AG04449 (cell line): ENCODE measurements at regions not wholly inside any gene's neighbourhood (a gene's known extent, or its start where the extent isn't known, plus 50 kb on each side); places are given as distances from the start of the nearest gene placed in this dataset.

Experiments used
- CTCF ChIA-PET: fragments of 350-600 bp; formaldehyde crosslinking; extraction: SDS; loops from one replicate; lab custom pipeline; 2021; ENCODE audit warnings: antibody characterized with exemption; lab: Yijun Ruan, JAX
- POLR2A ChIA-PET: fragments of 400-600, 350-600 bp; formaldehyde crosslinking; extraction: SDS; loops from one replicate; lab custom pipeline; 2020; ENCODE audit warnings: antibody characterized with exemption, inconsistent platforms; lab: Yijun Ruan, JAX
- DNase-seq: peaks from one replicate; pipeline ENCODE4 v3.0.0-alpha.2; 2010; ENCODE audit warnings: low read depth, low spot score
- H3K4me3 ChIP-seq: 2 replicates; pipeline ENCODE4 v1.5.1; 2011; ENCODE audit warnings: low read depth, mild to moderate bottlenecking, control low read depth, low read length
- CTCF ChIP-seq: IDR thresholded peaks from one replicate; pipeline ENCODE4 v1.5.1; 2011; ENCODE audit warnings: mild to moderate bottlenecking, moderate library complexity, low read length, control low read depth, inconsistent platforms; ENCODE audit not compliant: insufficient read depth; ENCODE audit errors: missing control alignments

- no peak for DNase-seq
- no peak for TF ChIP-seq CTCF
- ChIA-PET CTCF (interaction anchor here (1.2 kb wide), 1 partner anchor 121 kb away, joined by 3 read pairs; no protein-coding TSS in a partner anchor), POLR2A (no interaction called here)
- no peak overlapping the region for H3K4me3 ChIP-seq
Measured at GRCh38 chr3:101074518-101074917, 81.3 kb upstream of the ABI3BP start.

- ChIA-PET CTCF (interaction anchor here (1.5 kb wide), 1 partner anchor 179 kb away, joined by 5 read pairs; no protein-coding TSS in a partner anchor), POLR2A (no interaction called here)
- DNase-seq, result no peak
- no peak overlapping the region for H3K4me3 ChIP-seq
- TF ChIP-seq CTCF, result no peak
Measured at GRCh38 chr3:101072300-101072699, 79.1 kb upstream of the ABI3BP start.

- ChIA-PET POLR2A (no interaction called here), CTCF (interaction anchor here (1.0 to 1.7 kb wide), 4 partner anchors 11 to 311 kb away, joined by 3 to 7 read pairs (median 4); no protein-coding TSS in a partner anchor)
- no peak for TF ChIP-seq CTCF
- no peak overlapping the region for H3K4me3 ChIP-seq
- DNase-seq, result no peak
Measured at GRCh38 chr3:101070799-101071121, 77.5 kb upstream of the ABI3BP start.

GRCh38 chr3:101069901-101070798, 76.9 kb upstream of the ABI3BP start:
- DNase-seq, result peak; percentile 4
- TF ChIP-seq CTCF, result peak; percentile 56
- no peak overlapping the region for H3K4me3 ChIP-seq
- ChIA-PET CTCF (interaction anchor here (1.0 to 1.7 kb wide), 4 partner anchors 12 to 312 kb away, joined by 3 to 7 read pairs (median 4); no protein-coding TSS in a partner anchor), POLR2A (no interaction called here)

- DNase-seq, result no peak
Measured at GRCh38 chr3:101068876-101069606, 75.8 kb upstream of the ABI3BP start.

More at GRCh38 chr3:101068876-101069606, 75.8 kb upstream of the ABI3BP start:
- ChIA-PET POLR2A (no interaction called here), CTCF (no interaction called here)
- H3K4me3 ChIP-seq, result no peak overlapping the region
- TF ChIP-seq CTCF, result no peak
